ENCODE measurements at regions not wholly inside any gene's neighbourhood (a gene's known extent, or its start where the extent isn't known, plus 50 kb on each side); places are given as distances from the start of the nearest gene placed in this dataset.

- intact Hi-C loops (cut with DNase I; ENCODE audit: low total_unique reads) (no loop called here), in situ Hi-C loops (cut with MboI; ENCODE audit: low pct_ligation_motif_present in 1 of 4, low pct_unique_long_range_greater_than_20kb in 1 of 4, low sequenced_read_pairs in 3 of 4) (no loop called here)
- no peaks in the 10 kb centered on the region for H3K27me3 ChIP-seq
- DNase-seq, result no peak
- no peak overlapping the region for H3K4me3 ChIP-seq
- no peaks in the 10 kb centered on the region for H3K36me3 ChIP-seq
- H3K9me3 ChIP-seq, result no peaks in the 10 kb centered on the region
- no peak overlapping the region for H3K27ac ChIP-seq
- H3K4me1 ChIP-seq, result no peaks in the 10 kb centered on the region
- 71 to 72% methylated on average over 2 of the region's 2 CpGs for WGBS, 2 donors (ENCODE audit: low coverage in 1 of 2)
- TF ChIP-seq POLR2AphosphoS5 (IDR thresholded peaks at IDR 0.05), result no peak
- no peak for TF ChIP-seq CTCF (IDR thresholded peaks at IDR 0.05)
- TF ChIP-seq EP300 (IDR thresholded peaks at IDR 0.05; ENCODE audit: low read depth), result no peak
- TF ChIP-seq POLR2A (IDR thresholded peaks at IDR 0.05), result no peak
These were observed 63.9 kb upstream of the GRIP1 start for GRCh38 chr12:66742508-66743367.

GRCh38 chr12:66744461-66744860 lies 65.6 kb upstream of the GRIP1 start:
- intact Hi-C loops (cut with DNase I; ENCODE audit: low total_unique reads) (no loop called here), in situ Hi-C loops (cut with MboI; ENCODE audit: low pct_ligation_motif_present in 1 of 4, low pct_unique_long_range_greater_than_20kb in 1 of 4, low sequenced_read_pairs in 3 of 4) (no loop called here)
- Histone ChIP-seq H3K9me3 (no peaks in the 10 kb centered on the region), H3K27me3 (no peaks in the 10 kb centered on the region), H3K36me3 (no peaks in the 10 kb centered on the region), H3K27ac (no peak overlapping the region), H3K4me1 (no peaks in the 10 kb centered on the region), H3K4me3 (no peak overlapping the region)
- 76 to 84% methylated on average over 3 of the region's 3 CpGs for WGBS, 2 donors (ENCODE audit: low coverage in 1 of 2)
- no peak for DNase-seq
- no peak for TF ChIP-seq POLR2AphosphoS5 (IDR thresholded peaks at IDR 0.05)
- no peak for TF ChIP-seq CTCF (IDR thresholded peaks at IDR 0.05)
- no peak for TF ChIP-seq EP300 (IDR thresholded peaks at IDR 0.05; ENCODE audit: low read depth)
- TF ChIP-seq POLR2A (IDR thresholded peaks at IDR 0.05), result no peak

- H3K36me3 ChIP-seq, result no peaks in the 10 kb centered on the region
- intact Hi-C loops (cut with DNase I; ENCODE audit: low total_unique reads), result no loop called here
- no peak overlapping the region for H3K27ac ChIP-seq
- no peak for TF ChIP-seq POLR2A (IDR thresholded peaks at IDR 0.05)
- no peak for TF ChIP-seq EP300 (IDR thresholded peaks at IDR 0.05; ENCODE audit: low read depth)
- no peak for TF ChIP-seq CTCF (IDR thresholded peaks at IDR 0.05)
- TF ChIP-seq POLR2AphosphoS5 (IDR thresholded peaks at IDR 0.05), result no peak
- in situ Hi-C loops (cut with MboI; ENCODE audit: low pct_ligation_motif_present in 1 of 4, low pct_unique_long_range_greater_than_20kb in 1 of 4, low sequenced_read_pairs in 3 of 4), result no loop called here
- no peaks in the 10 kb centered on the region for H3K9me3 ChIP-seq
- no peak for DNase-seq
- H3K27me3 ChIP-seq, result no peaks in the 10 kb centered on the region
- 45 to 57% methylated on average over 2 to 3 of the region's 3 CpGs for WGBS, 2 donors (ENCODE audit: low coverage in 1 of 2)
- no peaks in the 10 kb centered on the region for H3K4me1 ChIP-seq
- H3K4me3 ChIP-seq, result no peak overlapping the region
These were observed 66.1 kb upstream of the GRIP1 start for GRCh38 chr12:66744956-66745383.

GRCh38 chr12:66746489-66747201 lies 67.8 kb upstream of the GRIP1 start:
- no peaks in the 10 kb centered on the region for H3K9me3 ChIP-seq
- in situ Hi-C loops (cut with MboI; ENCODE audit: low pct_ligation_motif_present in 1 of 4, low pct_unique_long_range_greater_than_20kb in 1 of 4, low sequenced_read_pairs in 3 of 4), result no loop called here
- no peaks in the 10 kb centered on the region for H3K4me1 ChIP-seq
- no peaks in the 10 kb centered on the region for H3K27me3 ChIP-seq
- no peak for TF ChIP-seq EP300 (IDR thresholded peaks at IDR 0.05; ENCODE audit: low read depth)
- TF ChIP-seq CTCF (IDR thresholded peaks at IDR 0.05), result no peak
- TF ChIP-seq POLR2A (IDR thresholded peaks at IDR 0.05), result no peak
- TF ChIP-seq POLR2AphosphoS5 (IDR thresholded peaks at IDR 0.05), result no peak
- H3K36me3 ChIP-seq, result no peaks in the 10 kb centered on the region
- DNase-seq, result no peak
- no peak overlapping the region for H3K4me3 ChIP-seq
- no peak overlapping the region for H3K27ac ChIP-seq
- WGBS, 2 donors (ENCODE audit: low coverage in 1 of 2), result 56 to 100% methylated on average over 1 of the region's 1 CpG
- intact Hi-C loops (cut with DNase I; ENCODE audit: low total_unique reads), result no loop called here

Measured in transverse colon (tissue), 4 donors.